CD4-positive, alpha-beta T cell treated with Interleukin-17A for 4 hours (primary cell): ENCODE measurements at regions not wholly inside any gene's neighbourhood (a gene's known extent, or its start where the extent isn't known, plus 50 kb on each side); places are given as distances from the start of the nearest gene placed in this dataset.
"Not testable (repeated sequence)": the region's sequence is repeated elsewhere in the genome, so short reads cannot be mapped to it uniquely, and the experiment has no call there.

ENCODE experiments used
- DNase-seq: peaks from one replicate; pipeline ENCODE4 v3.0.0-alpha.2; 2020; ENCODE audit warnings: mixed read lengths

DNA sequence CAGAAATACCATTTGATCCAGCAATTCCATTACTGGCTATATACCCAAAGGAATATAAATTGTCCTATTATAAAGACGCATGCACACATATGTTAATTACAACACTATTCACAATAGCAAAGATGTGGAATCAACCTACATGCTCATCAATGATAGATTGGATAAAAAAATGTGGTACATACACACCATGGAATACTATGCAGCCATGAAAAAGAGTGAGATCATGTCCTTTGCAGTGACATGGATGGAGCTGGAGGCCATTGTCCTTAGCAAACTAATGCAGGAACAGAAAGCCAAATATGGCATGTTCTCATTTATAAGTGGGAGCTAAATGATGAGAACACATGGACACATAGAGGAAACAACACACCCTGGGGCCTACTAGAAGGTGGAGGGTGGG is 78.3 kb upstream of the EED start:
- not testable (repeated sequence) for DNase-seq

GRCh38 chr11:86164106-86164505 is 80.4 kb upstream of the EED start:
- DNase-seq = no peak

GRCh38 chr11:86163221-86163876 is 81.2 kb upstream of the EED start:
- DNase-seq = not testable (repeated sequence)

DNA sequence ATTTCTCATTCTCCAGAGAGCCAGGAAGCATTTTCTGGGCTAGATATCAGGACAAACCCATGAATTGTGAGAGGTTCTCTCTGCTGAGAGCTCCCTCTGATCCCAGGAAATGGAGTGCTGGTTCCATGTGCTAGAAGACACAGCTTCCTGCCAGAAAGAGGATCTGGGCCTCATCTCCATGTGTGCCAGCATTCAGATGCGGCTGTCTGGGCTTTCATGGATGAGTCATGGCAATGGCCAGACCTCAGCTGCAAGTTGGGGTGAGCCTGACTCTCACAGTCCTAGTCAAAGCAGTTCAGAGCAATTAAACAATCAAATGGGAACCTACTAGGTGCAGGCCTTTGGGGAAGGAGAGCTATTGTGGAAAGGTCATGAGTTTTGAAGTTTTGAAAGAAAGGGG is 82.3 kb upstream of the EED start:
- no peak for DNase-seq

DNA sequence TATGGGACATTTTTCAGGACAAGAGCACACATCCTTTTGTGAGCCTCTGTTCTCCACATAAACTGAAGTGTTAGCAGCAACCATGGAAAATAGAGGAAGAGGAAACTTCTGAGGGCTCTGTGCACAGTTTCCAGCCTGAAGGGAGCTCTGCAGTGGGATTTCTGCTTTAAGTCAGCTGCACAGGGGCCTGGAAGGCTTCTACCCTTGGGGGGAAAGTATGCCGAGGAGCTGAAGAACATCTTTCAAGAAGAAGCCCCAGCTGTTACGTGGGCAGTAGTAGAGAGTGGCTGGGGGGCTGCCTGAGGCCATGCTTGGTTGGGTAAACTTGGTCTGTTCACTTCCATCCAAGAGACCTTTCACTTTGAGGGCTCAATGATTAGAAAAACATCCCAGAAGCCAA is 82.7 kb upstream of the EED start:
- DNase-seq = no peak

DNA sequence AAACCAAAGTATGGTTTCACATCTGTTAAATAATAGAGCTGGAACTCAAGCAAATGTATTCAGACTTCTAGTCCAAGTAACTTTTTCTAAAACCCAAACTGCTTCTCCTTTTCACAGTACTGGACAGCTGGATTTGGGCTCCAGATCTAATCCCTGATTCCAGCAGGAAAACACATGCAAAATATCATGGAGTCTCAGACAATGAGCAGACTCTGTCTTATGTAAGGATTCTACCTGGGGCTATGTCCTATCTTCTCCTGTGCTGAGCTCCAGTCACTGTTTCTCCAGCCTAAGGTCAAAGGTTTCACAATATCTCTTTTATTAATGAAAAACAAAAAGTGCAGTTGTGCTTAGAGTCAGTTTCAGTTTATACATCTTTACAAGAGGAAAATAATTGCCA is 83.2 kb upstream of the EED start:
- no peak for DNase-seq

- DNase-seq = no peak
Observed at GRCh38 chr11:86160541-86161149, 83.9 kb upstream of the EED start.

GRCh38 chr11:86159581-86159891 is 85.0 kb upstream of the EED start:
- DNase-seq = no peak

DNA sequence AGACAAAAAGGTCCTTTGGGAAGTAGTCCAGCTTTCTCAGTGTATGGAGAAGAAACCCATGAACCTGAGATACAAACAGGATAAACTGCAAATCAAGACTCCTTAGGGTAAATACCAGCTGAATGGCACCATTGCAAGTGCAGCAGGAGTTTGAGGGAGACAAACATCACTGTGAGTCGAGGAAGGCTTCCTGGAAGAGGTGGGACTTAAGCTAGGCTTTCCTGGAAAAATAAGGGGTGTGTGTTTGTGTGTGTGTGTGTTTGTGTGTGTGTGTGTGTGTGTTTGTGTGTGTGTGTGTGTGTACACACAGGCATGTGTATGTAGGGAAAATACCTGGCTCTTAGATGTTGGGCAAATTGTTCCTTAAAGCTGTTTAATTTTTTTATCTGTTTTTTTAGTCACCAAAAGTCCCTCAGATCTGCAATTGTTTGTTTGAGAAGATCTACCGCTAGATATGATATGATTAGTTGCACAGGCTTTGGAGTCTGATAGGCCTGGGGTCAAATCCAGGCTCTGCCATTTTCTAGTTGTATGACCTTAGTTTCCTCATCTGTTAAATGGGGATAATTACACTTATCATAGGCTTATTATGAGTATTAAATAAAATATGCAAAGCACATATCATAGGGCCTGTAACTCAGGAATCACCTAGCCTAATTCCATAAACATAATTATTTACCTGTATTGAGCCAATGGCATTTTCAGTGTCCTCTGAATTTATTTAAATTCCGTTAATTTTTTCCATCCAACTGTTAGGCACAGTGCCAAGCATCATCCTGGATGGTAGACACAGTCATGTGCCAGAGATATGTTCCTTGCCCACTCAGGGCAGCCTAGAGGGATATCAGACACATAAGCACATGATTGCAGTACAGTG is 85.6 kb upstream of the EED start:
- DNase-seq = no peak

- DNase-seq = no peak
Observed at GRCh38 chr11:86157797-86158378, 86.7 kb upstream of the EED start.

DNA sequence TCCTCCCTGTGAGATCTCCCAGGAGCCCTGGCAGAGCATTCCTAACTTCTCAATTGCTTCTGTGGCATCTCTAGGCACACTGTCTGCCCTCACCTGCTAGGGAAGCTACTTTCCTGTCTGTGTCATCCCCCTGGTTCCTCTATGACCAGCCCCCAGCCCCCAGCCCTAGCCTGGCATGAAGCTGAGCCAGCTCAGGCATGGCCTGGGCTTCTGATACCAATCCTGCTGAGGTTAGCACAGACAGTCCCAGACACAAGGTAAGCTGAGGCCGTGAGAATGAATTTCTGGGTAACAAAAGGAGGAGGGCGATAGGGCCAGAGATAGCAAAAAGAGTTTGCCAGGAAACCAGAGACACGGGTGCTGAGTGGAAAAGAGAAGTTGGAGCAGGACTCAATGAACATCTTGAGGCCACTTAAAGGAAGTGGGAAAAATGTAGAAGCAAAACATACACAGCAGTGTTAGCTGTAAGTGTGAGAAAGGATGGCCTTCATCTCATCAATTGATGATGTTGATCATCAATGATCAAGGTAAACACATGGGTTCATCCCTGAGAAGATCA is 87.6 kb upstream of the PICALM start:
- DNase-seq = no peak

DNA sequence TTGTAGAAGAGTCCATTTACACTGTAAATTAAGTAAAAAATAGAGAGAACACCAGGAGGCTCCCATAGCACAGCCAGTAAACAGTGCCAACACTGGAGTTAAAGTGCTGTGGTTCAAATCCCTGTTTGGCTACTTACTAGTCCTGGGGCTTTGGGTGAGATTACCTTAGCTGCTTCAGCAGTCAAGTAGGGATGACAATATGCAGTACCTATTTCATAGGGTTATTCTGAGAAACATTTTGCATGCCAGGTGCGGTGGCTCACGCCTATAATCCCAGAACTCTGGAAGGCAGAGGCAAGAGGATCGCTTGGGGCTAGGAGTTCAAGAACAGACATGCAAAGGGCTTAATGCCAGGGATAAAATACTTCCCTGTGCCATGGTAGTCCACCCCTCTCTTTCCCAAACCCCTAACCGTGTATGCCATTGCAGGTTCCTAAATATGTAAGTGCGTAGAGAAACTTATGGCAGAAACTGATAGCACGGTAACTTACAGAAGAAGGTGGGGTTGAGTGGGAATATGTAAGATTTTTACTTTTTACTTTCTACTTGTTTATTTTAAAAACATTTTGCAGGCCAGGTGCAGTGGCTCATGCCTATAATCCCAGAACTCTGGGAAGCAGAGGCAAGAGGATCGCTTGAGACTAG is 86.4 kb upstream of the PICALM start:
- DNase-seq = no peak

DNA sequence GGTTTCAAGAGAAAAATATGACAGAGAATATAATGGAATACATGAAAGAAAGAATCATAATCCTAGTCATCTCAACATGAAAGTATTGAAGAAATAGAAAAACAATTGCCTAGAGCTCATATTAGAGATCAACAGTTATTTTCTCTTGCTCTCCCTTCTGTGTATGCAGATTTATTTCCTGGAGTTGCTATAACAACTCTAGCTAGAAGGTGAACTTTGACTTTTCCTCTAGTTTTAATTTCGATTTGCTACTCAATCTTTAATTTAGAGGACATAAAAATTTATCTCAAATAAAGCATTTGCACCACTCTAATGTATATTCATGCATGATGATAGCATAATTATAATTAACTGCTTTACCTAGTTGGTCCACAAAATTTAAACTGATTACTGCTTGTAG is 84.6 kb upstream of the PICALM start:
- no peak for DNase-seq

- DNase-seq = no peak
Observed at GRCh38 chr11:86152901-86153300, 84.0 kb upstream of the PICALM start.

DNA sequence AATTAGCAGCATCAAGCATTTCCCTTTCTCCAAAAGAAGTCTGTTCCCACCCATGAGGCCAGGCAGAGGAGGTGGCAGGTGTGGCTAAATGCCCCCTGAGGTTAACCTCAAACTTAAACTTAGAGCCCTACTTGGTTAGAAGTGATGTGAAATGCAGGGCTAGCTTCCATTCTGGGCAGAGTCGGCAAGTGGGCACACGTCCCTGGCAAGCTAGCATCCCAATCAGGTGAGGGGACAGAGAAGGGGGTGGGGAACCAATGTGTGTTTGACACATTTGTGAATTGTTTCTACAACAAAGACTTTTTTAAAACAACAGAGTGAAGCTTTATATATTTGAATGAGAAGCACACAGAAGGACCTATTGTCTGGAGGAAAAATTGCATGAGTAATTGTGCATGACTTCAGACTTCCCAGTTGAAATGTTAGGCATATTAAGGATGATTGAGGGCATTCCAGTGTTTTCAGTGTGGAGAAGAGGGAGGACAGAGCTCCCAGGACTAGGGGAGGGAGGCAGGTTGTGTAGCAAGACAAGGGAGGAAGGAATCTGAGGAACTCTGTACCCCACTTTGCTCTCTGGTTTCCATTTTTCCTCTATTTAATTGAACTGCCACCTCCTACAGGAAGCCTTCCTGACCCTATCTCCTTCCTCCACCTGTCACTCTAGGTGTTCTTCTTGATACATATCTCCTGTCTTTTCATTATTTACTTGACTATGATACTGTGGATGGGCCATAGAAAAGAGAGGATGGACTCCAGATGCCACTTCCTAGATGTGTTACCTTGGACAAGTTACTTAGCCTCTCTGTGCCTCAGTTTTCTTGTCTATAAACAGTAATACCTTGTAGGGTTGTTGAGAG is 83.3 kb upstream of the PICALM start:
- no peak for DNase-seq

GRCh38 chr11:86151174-86152005 is 82.5 kb upstream of the PICALM start:
- no peak for DNase-seq

- DNase-seq = no peak
Observed at GRCh38 chr11:86150847-86151173, 81.9 kb upstream of the PICALM start.

DNA sequence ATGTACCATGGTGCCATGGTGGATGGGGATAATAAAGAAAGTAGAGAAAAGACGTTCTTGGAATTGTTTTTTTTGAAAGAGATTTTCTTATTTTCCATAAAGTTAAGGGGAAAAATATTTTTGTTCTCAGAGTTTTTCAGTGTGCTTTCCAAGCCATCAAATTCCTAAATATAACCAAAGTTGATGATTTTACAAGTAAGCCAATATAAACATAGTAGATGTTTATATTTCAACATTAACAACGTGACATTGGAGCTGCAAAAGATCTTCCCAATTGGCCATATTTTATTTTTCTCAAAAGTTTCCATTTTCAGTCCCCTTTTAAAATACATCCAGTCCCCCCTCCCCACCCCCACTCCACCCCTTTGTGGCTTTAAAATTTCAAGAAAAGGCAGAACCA is 80.9 kb upstream of the PICALM start:
- no peak for DNase-seq

- DNase-seq = no peak
Observed at GRCh38 chr11:86148345-86148747, 79.5 kb upstream of the PICALM start.

DNA sequence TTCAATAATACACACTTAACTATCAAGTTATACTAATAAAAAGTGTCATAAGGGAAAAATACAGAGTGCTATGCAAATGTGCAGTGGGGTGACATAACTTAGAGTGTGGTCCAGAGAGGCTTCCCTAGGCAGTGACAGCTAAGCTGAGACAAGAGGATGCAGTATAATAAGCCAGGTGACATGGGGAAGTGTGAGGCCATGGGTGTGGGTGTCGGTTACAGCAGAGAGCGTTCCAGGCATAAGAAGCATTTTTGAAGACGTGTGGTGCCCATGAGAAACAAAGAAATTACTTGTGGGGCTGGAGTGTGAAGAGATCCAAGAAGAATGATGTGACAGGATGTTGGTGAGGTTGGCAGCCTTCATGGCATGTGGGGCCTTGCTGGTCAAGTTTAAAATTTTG is 78.1 kb upstream of the PICALM start:
- DNase-seq = no peak

- no peak for DNase-seq
Observed at GRCh38 chr11:86145439-86146156, 76.7 kb upstream of the PICALM start.
